ENCODE measurements at regions not wholly inside any gene's neighbourhood (a gene's known extent, or its start where the extent isn't known, plus 50 kb on each side); places are given as distances from the start of the nearest gene placed in this dataset.

GRCh38 chr4:174396599-174397110, 112.9 kb downstream of the CEP44 start:
- Histone ChIP-seq H3K27ac (no peak overlapping the region), H3K4me1 (no peaks in the 10 kb centered on the region), H3K4me3 (no peak overlapping the region), H3K27me3 (no peaks in the 10 kb centered on the region), H3K36me3 (no peaks in the 10 kb centered on the region), H3K9me3 (no peaks in the 10 kb centered on the region)
- DNase-seq (no peak), ATAC-seq (no peak)
- TF ChIP-seq CTCF (IDR thresholded peaks at IDR 0.05) = no peak
- intact Hi-C loops (cut with DNase I) = no loop called here

DNA sequence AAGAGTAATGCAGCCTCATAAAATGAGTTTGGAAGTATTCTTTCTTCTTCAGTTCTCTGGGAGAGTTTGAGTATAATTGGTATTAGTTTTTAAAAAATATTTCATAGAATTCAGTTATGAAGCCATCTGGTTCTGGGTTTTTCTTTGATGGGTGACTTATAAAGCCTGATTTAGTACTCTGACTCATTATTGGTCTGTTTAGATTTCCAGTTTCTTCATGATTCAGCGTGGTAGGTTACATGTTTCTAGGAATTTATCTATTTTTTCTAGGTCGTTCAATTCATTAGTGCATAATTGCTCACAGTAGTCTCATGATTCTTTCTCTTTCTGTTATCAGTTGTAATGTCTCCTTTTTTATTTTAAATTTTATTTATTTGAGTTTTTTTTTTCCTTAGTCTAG, 111.2 kb downstream of the CEP44 start:
- no peaks in the 10 kb centered on the region for H3K4me1 ChIP-seq
- no peaks in the 10 kb centered on the region for H3K36me3 ChIP-seq
- no peaks in the 10 kb centered on the region for H3K27me3 ChIP-seq
- no peak for TF ChIP-seq CTCF (IDR thresholded peaks at IDR 0.05)
- DNase-seq = no peak
- H3K4me3 ChIP-seq = no peak overlapping the region
- intact Hi-C loops (cut with DNase I) = no loop called here
- no peaks in the 10 kb centered on the region for H3K9me3 ChIP-seq
- no peak for ATAC-seq
- H3K27ac ChIP-seq = no peak overlapping the region

DNA sequence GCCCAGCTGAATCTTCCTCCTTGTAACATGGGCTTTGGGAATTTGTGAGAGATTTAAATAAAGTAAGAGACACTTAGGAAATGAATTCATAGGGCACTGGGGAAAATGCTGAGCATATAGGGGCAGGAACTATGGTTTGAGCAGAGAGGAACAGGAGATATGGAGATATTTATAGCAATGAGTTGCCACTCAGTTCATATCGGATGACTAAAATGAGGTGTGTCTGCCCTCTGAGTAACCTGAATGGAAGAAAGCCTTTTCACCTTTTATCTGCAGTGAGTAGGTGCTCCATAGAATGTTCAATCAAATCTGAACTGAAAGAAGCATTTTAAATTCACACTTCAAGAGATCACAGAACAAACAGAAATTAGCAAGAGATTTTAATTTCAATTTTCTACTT, 105.7 kb downstream of the CEP44 start:
- Histone ChIP-seq H3K4me3 (no peak overlapping the region), H3K27ac (no peak overlapping the region), H3K4me1 (no peaks in the 10 kb centered on the region), H3K9me3 (no peaks in the 10 kb centered on the region), H3K36me3 (no peaks in the 10 kb centered on the region), H3K27me3 (no peaks in the 10 kb centered on the region)
- no peak for ATAC-seq
- intact Hi-C loops (cut with DNase I) = no loop called here
- DNase-seq = no peak
- TF ChIP-seq CTCF (IDR thresholded peaks at IDR 0.05) = no peak

DNA sequence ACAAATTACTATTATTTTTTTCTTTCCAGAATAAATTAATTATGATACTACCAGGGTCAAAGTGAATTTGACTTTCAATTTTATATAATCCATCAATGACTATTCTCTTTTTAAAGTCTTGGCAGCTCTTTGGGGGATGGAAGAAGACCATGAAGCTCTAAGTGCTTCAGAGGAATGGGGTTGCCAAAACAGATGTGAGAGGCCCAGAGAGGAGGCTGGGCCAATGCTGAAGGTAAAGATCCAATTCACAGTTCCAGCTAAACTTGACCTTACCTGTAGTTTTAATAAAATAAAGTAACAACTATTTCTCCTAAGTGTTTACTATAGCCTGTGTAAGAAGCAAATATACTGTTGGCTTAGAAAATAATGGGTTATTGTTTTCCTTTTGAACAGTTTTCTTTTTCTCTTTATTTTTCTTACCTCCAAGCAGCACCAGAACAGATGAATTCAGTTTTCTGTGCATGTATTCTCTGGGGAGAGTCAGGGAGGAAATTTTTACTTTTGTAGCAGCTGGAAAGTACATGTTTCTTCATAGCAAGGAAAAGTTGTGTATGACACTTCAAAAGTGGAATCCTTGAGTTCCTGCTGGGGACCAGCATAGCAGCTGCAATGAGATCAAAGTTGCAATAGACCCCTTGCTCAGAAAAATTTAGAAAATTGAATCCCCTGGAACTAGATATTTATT, 104.9 kb downstream of the CEP44 start:
- H3K27ac ChIP-seq = no peak overlapping the region
- no peak for ATAC-seq
- no peak for TF ChIP-seq CTCF (IDR thresholded peaks at IDR 0.05)
- no peaks in the 10 kb centered on the region for H3K4me1 ChIP-seq
- no peak overlapping the region for H3K4me3 ChIP-seq
- no peak for DNase-seq
- H3K9me3 ChIP-seq = no peaks in the 10 kb centered on the region
- H3K36me3 ChIP-seq = no peaks in the 10 kb centered on the region
- no peaks in the 10 kb centered on the region for H3K27me3 ChIP-seq
- intact Hi-C loops (cut with DNase I) = no loop called here

- no peak for TF ChIP-seq CTCF (IDR thresholded peaks at IDR 0.05)
- ATAC-seq = no peak
These were observed 104.0 kb downstream of the CEP44 start for GRCh38 chr4:174387721-174388120.

More at GRCh38 chr4:174387721-174388120, 104.0 kb downstream of the CEP44 start:
- no peaks in the 10 kb centered on the region for H3K27me3 ChIP-seq
- no peaks in the 10 kb centered on the region for H3K36me3 ChIP-seq
- intact Hi-C loops (cut with DNase I) = no loop called here
- no peak overlapping the region for H3K27ac ChIP-seq
- no peak for DNase-seq
- H3K4me1 ChIP-seq = no peaks in the 10 kb centered on the region
- no peak overlapping the region for H3K4me3 ChIP-seq
- no peaks in the 10 kb centered on the region for H3K9me3 ChIP-seq

All from left lung (tissue), 4 donors.